Body of pancreas (tissue), 4 donors: ENCODE measurements at regions not wholly inside any gene's neighbourhood (a gene's known extent, or its start where the extent isn't known, plus 50 kb on each side); places are given as distances from the start of the nearest gene placed in this dataset.

ENCODE experiments used
- ATAC-seq: fragments of 150-250 bp; one replicate; pipeline ENCODE4 v1.9.1; 2016
- DNase-seq, 4 donors: peaks; one replicate each; pipeline ENCODE4 v3.0.0-alpha.2; 2019
- H3K27ac ChIP-seq, 4 donors: fragments of 200-600 bp; sonication (generic); 1 replicate in 3 of 4; 2 replicates in 1 of 4; pipeline versions ENCODE4 v1.5.1 to v1.6.1; 2016 to 2019; ENCODE audit warnings: mild to moderate bottlenecking in 1 of 4, mixed read lengths in 1 of 4, moderate library complexity in 1 of 4
- H3K27me3 ChIP-seq, 2 donors: fragments of 200-600 bp; sonication (generic); one replicate each; pipeline ENCODE4 v1.6.0; 2016; ENCODE audit warnings: mild to moderate bottlenecking in 1 of 2
- H3K36me3 ChIP-seq, 2 donors: fragments of 200-600 bp; sonication (generic); replicated peaks in 1 of 2; 2 replicates each; pipeline ENCODE4 v1.5.1; 2016; ENCODE audit warnings: low read depth in 2 of 2; ENCODE audit not compliant: insufficient read depth in 1 of 2
- H3K4me1 ChIP-seq: fragments of 200-600 bp; sonication (generic); one replicate; pipeline ENCODE4 v1.6.0; 2016
- H3K4me3 ChIP-seq, 2 donors: fragments of 200-600 bp; sonication (generic); 1 replicate in 1 of 2; 2 replicates in 1 of 2; pipeline ENCODE4 v1.5.1; 2016 to 2019
- H3K9me3 ChIP-seq, 3 donors: fragments of 200-600 bp; sonication (generic); 1 replicate in 2 of 3; 2 replicates in 1 of 3; pipeline ENCODE4 v1.5.1; 2016
- CTCF ChIP-seq, 7 experiments: fragments of 450-650 bp in 4 of 7; fragments of 200-600 bp in 3 of 7; sonication (generic) in 3 of 7; IDR thresholded peaks; one replicate each; pipeline ENCODE4 v1.5.1; 2016 to 2019; ENCODE audit warnings: antibody characterized with exemption in 7 of 7
- POLR2A ChIP-seq, 3 donors: fragments of 450-650 bp; IDR thresholded peaks; one replicate each; pipeline ENCODE4 v1.6.1; 2016; ENCODE audit warnings: antibody characterized with exemption in 3 of 3, mild to moderate bottlenecking in 2 of 3
- WGBS, 2 donors: methylation state at CpG; one replicate each; pipeline ENCODE4 v1.1.5; 2017; 5-methylcytosine and 5-hydroxymethylcytosine counted together
- intact Hi-C: fragments of 100-400 bp; cut with DNase I; formaldehyde crosslinking; loops from one replicate; pipeline ENCODE4 v1.15.1; 2023

GRCh38 chr7:86262781-86263180, 380.9 kb upstream of the GRM3 start:
- no peaks in the 10 kb centered on the region for H3K36me3 ChIP-seq
- DNase-seq, result no peak
- intact Hi-C loops, result no loop called here
- TF ChIP-seq CTCF (IDR thresholded peaks at IDR 0.05) (no peak), POLR2A (IDR thresholded peaks at IDR 0.05) (no peak)
- 68 to 71% methylated on average over 2 of the region's 2 CpGs for WGBS, 2 donors
- no peak overlapping the region for H3K4me3 ChIP-seq
- H3K27me3 ChIP-seq, result no peaks in the 10 kb centered on the region
- ATAC-seq, result no peak
- H3K9me3 ChIP-seq, result no peaks in the 10 kb centered on the region
- no peaks in the 10 kb centered on the region for H3K4me1 ChIP-seq
- H3K27ac ChIP-seq, result no peak overlapping the region

- Histone ChIP-seq H3K27ac (no peak overlapping the region), H3K4me3 (no peak overlapping the region), H3K9me3 (no peaks in the 10 kb centered on the region), H3K27me3 (no peaks in the 10 kb centered on the region), H3K4me1 (no peaks in the 10 kb centered on the region), H3K36me3 (no peaks in the 10 kb centered on the region)
- ATAC-seq, result no peak
- TF ChIP-seq CTCF (IDR thresholded peaks at IDR 0.05), result no peak
- no peak for TF ChIP-seq POLR2A (IDR thresholded peaks at IDR 0.05)
- intact Hi-C loops, result no loop called here
- WGBS, 2 donors, result 88 to 90% methylated on average over 4 of the region's 4 CpGs
- no peak for DNase-seq
Observed at GRCh38 chr7:86257894-86258293, 385.8 kb upstream of the GRM3 start.

- H3K4me3 ChIP-seq, result no peak overlapping the region
- H3K27ac ChIP-seq, result no peak overlapping the region
- no peak for TF ChIP-seq POLR2A (IDR thresholded peaks at IDR 0.05)
- TF ChIP-seq CTCF (IDR thresholded peaks at IDR 0.05), result no peak
- DNase-seq, result no peak
- ATAC-seq, result no peak
- no peaks in the 10 kb centered on the region for H3K4me1 ChIP-seq
- no peaks in the 10 kb centered on the region for H3K36me3 ChIP-seq
- no peaks in the 10 kb centered on the region for H3K27me3 ChIP-seq
- intact Hi-C loops, result no loop called here
- 87 to 88% methylated on average over 2 of the region's 2 CpGs for WGBS, 2 donors
- no peaks in the 10 kb centered on the region for H3K9me3 ChIP-seq
Observed at GRCh38 chr7:86252406-86252805, 391.3 kb upstream of the GRM3 start.

GRCh38 chr7:86248977-86249376, 394.7 kb upstream of the GRM3 start:
- DNase-seq, result no peak
- H3K9me3 ChIP-seq, result no peaks in the 10 kb centered on the region
- no peak overlapping the region for H3K27ac ChIP-seq
- no peak for ATAC-seq
- H3K27me3 ChIP-seq, result no peaks in the 10 kb centered on the region
- intact Hi-C loops, result no loop called here
- 11 to 14% methylated on average over 1 of the region's 1 CpG for WGBS, 2 donors
- TF ChIP-seq CTCF (IDR thresholded peaks at IDR 0.05) (no peak), POLR2A (IDR thresholded peaks at IDR 0.05) (no peak)
- no peak overlapping the region for H3K4me3 ChIP-seq
- H3K4me1 ChIP-seq, result no peaks in the 10 kb centered on the region
- H3K36me3 ChIP-seq, result no peaks in the 10 kb centered on the region

- TF ChIP-seq POLR2A (IDR thresholded peaks at IDR 0.05) (no peak), CTCF (IDR thresholded peaks at IDR 0.05) (no peak)
- ATAC-seq (no peak), DNase-seq (no peak)
- Histone ChIP-seq H3K36me3 (no peaks in the 10 kb centered on the region), H3K27me3 (no peaks in the 10 kb centered on the region), H3K27ac (no peak overlapping the region), H3K9me3 (no peaks in the 10 kb centered on the region), H3K4me1 (no peaks in the 10 kb centered on the region), H3K4me3 (no peak overlapping the region)
- 8 to 28% methylated on average over 1 of the region's 1 CpG for WGBS, 2 donors
- intact Hi-C loops, result no loop called here
Observed at GRCh38 chr7:86243171-86243570, 400.5 kb upstream of the GRM3 start.
